Fibroblast of skin of abdomen (primary cell): ENCODE measurements at regions not wholly inside any gene's neighbourhood (a gene's known extent, or its start where the extent isn't known, plus 50 kb on each side); places are given as distances from the start of the nearest gene placed in this dataset.

Experiments used
- DNase-seq: peaks from one replicate; pipeline ENCODE4 v3.0.0-alpha.2; 2013

- DNase-seq, result no peak
These were observed 919.9 kb downstream of the TUSC7 start for GRCh38 chr3:117629505-117629904.

GRCh38 chr3:117630469-117630868 is 920.9 kb downstream of the TUSC7 start:
- DNase-seq, result no peak

DNA sequence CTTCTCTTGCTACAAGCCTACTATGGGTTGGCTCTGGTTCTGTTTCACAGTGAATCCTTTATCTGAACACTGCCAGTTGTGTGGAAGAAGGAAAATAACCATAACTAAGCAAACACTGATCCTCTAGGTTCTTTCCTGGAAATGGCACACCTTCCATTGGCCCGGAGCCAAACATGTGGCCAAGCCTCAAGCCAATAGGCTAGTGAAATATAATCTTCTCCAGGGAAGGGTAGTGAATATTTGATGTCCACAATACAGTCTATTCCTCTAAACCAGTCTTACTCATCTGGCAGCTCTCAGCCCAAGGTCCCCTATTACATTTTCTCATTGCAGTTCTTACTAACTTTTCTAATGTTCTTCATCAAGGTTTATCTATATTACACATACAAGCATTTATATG is 921.3 kb downstream of the TUSC7 start:
- DNase-seq, result peak; percentile 19

DNA sequence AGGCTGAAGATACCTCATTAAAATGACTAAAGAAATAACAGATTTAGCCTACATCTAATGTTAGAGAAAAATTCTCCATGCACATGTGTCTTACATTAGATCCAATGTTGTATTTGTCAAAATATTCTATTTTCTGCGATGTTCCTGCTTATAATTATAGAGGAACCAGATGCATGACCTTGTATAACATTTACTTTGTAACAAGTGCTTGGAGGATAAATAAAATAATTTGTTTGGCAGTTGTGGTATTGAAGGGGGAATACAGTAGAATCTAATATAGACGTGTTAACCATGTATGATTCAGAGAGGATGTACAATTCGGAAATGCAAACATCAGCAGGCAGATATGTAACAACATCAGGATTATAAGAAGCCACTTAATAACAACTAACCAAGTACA is 922.2 kb downstream of the TUSC7 start:
- DNase-seq, result no peak

GRCh38 chr3:117632191-117632590 is 922.6 kb downstream of the TUSC7 start:
- no peak for DNase-seq

- DNase-seq, result no peak
These were observed 923.6 kb downstream of the TUSC7 start for GRCh38 chr3:117633207-117633606.

GRCh38 chr3:117637666-117638065 is 928.1 kb downstream of the TUSC7 start:
- no peak for DNase-seq

DNA sequence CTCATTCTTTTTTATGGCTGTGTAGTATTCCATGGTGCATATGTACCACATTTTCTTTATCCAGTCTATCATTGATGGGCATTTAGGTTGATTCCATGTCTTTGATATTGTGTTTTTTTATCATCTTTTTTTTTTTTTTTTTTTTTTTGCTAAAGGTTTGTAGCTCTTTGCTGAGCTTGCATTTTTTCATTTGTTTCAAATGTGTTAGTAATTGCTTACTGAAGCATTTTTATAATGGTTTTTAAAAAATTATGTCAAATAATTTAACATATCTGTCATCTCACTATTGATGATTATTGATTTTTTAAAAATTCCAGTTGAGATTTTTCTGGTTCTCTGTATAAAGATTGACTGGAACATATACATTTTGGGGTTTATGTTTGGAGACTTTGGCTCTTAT is 934.6 kb downstream of the TUSC7 start:
- DNase-seq, result no peak

- DNase-seq, result no peak
These were observed 936.1 kb downstream of the TUSC7 start for GRCh38 chr3:117645561-117646242.

GRCh38 chr3:117647435-117647834 is 937.9 kb downstream of the TUSC7 start:
- no peak for DNase-seq

GRCh38 chr3:117651246-117651645 is 941.7 kb downstream of the TUSC7 start:
- no peak for DNase-seq

DNA sequence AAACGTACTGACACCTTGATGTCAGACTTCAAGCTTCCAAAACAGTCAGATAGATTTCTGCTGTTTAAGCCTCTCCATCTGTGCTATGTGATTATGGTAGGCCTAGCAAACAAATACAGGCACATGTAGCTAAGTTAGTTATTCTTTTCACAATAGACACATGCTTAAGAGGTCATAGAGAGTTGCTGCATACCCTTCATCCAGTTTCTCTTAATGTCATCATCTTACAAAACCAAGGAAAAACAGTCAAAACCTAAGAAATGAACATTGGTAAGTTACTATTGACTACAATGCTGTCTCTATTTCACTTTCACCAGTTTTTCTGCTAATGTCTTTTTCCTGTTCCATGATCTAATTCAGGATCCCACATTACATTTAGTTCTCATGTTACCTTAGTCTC is 946.8 kb downstream of the TUSC7 start:
- DNase-seq, result no peak

DNA sequence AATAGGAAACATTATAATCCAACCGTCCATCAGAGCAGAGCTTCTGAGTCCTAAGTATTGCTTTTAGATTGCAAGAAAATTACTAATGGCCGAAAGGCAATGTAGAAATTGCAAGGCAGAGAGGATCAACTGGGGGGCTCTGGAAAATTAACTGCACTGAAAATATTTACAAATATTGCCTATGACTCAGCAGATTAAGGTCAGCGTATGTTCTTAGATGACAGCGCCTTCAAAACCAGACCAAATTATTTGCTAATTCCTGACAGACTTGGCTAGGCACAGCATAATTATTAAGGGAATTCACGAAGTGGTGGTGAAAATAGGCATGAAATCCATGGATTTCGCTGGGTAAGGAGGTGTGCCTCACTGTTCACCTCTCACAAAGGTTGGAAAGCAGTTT is 947.7 kb downstream of the TUSC7 start:
- DNase-seq, result no peak

DNA sequence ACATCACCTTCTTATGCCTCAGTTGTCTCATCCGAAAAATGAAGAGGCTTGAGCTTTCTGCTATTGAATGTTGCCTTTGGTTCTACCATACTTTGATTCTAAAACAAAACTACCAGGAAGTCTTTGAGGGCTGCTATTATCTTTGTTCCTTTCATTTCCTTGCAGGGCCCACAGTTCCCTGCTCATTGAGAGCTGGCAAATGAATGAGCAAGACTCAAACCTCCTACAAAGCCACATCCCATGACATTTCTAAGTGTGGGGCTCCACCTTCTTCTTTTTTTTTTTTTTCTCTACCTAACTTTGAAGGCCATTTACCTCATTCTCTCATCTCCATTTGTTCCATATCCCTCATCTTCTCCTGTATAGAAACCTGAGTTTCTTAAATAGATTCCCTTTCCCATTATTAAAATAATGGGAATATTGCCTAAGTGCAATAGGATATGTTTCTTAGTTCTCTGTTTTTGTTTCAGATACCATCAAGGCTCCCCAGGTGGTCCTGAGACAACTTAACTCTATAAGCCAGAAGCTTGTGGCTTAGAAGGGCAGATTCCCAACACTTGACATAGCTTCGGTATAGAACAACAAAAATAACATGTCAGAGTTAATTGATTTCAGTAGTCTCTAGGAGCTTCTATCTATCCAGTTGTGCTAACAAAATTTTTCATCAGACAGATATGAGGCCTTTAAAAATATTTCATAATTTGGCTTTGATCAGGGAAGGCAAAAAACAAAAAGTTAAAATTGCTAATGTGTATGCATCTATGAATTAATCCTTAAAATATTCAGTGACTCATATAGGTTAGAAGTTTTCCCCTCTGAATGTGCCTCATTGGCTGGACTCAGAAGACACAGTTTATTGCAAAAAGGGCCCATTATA is 951.6 kb downstream of the TUSC7 start:
- peak; percentile 87 for DNase-seq

- no peak for DNase-seq
These were observed 952.2 kb downstream of the TUSC7 start for GRCh38 chr3:117661818-117662095.

- no peak for DNase-seq
These were observed 955.7 kb downstream of the TUSC7 start for GRCh38 chr3:117665296-117665695.

DNA sequence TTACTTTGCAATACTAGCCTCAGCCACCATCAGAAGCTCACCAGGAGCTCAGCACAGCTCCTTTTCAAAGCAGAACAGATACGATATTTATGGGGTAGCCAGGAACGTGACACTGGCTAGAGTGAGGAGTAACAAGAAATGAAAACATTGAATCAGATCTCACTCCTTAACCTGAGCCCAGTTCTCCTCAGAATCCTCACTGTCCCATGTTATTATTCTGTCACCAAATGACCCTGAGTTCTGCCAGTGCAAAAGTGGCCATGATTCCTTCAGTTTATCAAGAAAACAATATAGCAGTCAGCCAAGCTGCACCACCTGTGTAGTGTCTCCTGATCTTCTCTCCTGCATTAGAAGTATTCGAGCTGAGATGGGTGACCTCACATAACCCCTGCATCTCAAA is 956.7 kb downstream of the TUSC7 start:
- DNase-seq, result no peak

DNA sequence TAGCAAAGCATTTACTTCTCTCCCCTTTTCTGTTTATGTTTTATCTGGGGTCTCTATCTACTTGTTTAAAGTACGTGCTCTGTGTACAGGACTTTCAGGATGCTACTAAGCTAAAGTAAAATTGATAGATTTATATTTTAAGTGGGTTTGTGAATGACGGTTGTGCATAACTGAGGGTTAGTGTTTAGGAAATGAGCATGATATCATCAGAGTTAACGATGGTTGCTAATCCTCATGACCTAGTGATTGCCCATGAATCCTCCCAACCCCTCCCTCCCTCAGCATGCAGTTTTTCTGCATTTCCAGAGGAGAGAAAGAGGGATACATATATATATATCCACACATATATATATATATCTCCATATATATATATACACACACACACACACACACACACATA is 957.2 kb downstream of the TUSC7 start:
- peak; percentile 37 for DNase-seq

- DNase-seq, result no peak
These were observed 960.2 kb downstream of the TUSC7 start for GRCh38 chr3:117669774-117670173.

DNA sequence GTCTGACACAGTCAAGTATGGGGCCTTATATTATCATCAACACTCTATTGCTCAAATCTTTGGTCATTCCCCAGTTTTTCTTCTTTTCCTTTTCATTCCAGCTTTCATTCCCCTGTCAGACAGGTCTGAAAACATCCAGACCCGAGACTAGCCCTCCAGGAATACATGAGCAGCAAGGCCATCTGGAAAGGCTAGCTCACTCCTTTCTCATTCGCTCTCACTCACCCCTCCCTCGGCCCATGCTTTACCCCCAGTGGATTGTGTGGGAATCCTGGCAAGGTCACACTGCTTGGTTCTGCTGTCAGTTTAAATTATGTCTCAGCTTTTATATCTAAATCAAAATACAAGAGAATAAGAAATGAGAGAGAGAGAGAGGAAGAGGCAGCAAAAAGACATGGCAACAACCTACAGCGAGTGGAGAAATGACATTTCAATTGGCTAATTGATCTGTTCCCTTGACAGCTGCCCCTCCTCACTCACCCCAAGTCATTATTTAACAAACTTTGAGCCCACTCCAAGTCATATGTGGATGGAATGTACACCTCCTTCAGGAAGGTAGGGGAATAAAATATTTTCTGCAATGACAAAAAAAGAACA is 962.2 kb downstream of the TUSC7 start:
- peak; percentile 61 for DNase-seq

DNA sequence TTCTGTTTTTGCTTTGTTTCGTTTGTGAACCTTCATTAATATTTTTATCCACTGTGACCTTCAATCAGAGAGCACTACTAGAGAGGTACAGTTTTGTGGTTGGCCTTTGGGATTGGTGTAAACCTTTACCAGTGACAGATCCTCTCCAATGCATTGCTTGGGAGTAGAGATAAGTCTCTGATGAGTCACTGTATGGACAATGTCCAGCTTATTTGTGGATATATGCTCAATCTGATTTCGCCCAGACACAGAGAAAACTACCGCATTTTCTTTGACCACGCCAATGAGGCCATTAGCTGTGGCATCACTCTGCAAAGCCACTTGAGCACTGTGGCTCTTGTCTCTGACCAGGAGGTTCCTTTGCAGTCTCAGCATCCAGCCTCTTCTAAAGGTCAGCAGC is 964.7 kb downstream of the TUSC7 start:
- DNase-seq, result no peak

DNA sequence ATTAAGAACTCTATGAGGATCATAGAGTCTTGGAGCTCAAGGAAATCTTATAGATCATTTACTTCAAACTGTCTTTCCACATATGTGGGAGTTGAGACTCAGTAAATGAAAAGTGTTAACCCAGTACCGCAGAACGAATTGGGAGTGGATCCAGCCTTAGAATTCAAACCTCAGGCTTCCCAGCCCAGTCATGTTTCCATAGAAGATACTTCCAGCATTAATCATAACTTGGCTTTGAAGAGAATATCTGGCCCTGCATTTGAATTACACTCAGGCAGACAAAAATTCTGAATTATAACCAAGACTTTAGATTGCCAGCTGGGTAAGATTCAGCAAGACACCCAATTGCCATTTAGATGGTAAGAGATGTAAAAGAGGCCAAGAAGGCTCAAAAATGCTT is 972.0 kb downstream of the TUSC7 start:
- peak; percentile 81 for DNase-seq

- DNase-seq, result no peak
These were observed 977.5 kb downstream of the TUSC7 start for GRCh38 chr3:117687096-117687495.

DNA sequence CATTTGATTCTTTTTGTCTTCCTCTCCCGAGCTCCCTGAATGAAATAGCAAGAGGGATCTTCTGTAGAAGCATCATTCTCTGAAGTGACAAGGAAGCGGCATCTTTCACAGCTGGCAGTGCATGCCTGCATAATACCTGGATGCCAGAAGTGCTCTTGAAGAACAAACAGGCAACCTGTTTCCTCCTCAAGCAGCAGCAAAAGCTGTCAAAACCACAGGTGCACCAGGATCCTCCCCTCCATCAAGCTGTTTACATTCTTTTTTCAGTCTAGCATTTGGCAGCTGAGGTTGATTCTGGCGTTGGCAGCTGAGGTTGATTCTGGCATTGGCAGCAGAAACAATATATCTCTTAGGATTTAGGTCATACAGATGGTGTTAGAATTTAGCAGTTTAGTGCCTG is 979.0 kb downstream of the TUSC7 start:
- DNase-seq, result no peak
